HUES6 (cell line): ENCODE measurements at regions not wholly inside any gene's neighbourhood (a gene's known extent, or its start where the extent isn't known, plus 50 kb on each side); places are given as distances from the start of the nearest gene placed in this dataset.
"Not testable (repeated sequence)": the region's sequence is repeated elsewhere in the genome, so short reads cannot be mapped to it uniquely, and the experiment has no call there.

ENCODE experiments used
- H3K27ac ChIP-seq: 2 replicates; pipeline ENCODE4 v1.7.0; 2013; ENCODE audit warnings: low read depth, mild to moderate bottlenecking, low read length, inconsistent platforms
- H3K27me3 ChIP-seq: 2 replicates; pipeline ENCODE4 v1.6.1; 2013; ENCODE audit warnings: low read length; ENCODE audit not compliant: control insufficient read depth, insufficient read depth
- H3K36me3 ChIP-seq: 2 replicates; pipeline ENCODE4 v1.6.1; 2013; ENCODE audit warnings: low read length; ENCODE audit not compliant: control insufficient read depth, insufficient read depth
- H3K4me1 ChIP-seq: 2 replicates; pipeline ENCODE4 v1.6.1; 2013; ENCODE audit warnings: low read length; ENCODE audit not compliant: control insufficient read depth, insufficient read depth
- H3K4me3 ChIP-seq: 2 replicates; pipeline ENCODE4 v1.5.1; 2013; ENCODE audit warnings: low read depth, low read length
- H3K9ac ChIP-seq: one replicate; pipeline ENCODE4 v1.6.1; 2013; ENCODE audit warnings: mild to moderate bottlenecking, low read length
- H3K9me3 ChIP-seq: 2 replicates; pipeline ENCODE4 v1.6.1; 2013; ENCODE audit warnings: low read depth, low read length; ENCODE audit not compliant: control insufficient read depth, insufficient read depth

GRCh38 chr1:73727036-73727435, 470.9 kb downstream of the LRRIQ3 start:
- H3K9ac ChIP-seq, result no peak overlapping the region
- no peak overlapping the region for H3K4me3 ChIP-seq
- H3K27ac ChIP-seq, result no peak overlapping the region
- H3K9me3 ChIP-seq, result no peaks in the 10 kb centered on the region
- no peaks in the 10 kb centered on the region for H3K27me3 ChIP-seq
- H3K36me3 ChIP-seq, result no peaks in the 10 kb centered on the region
- H3K4me1 ChIP-seq, result no peaks in the 10 kb centered on the region

GRCh38 chr1:73722055-73722454, 475.9 kb downstream of the LRRIQ3 start:
- Histone ChIP-seq H3K27ac (no peak overlapping the region), H3K27me3 (no peaks in the 10 kb centered on the region), H3K4me3 (no peak overlapping the region), H3K9me3 (no peaks in the 10 kb centered on the region), H3K9ac (no peak overlapping the region), H3K4me1 (no peaks in the 10 kb centered on the region), H3K36me3 (no peaks in the 10 kb centered on the region)

- no peaks in the 10 kb centered on the region for H3K27me3 ChIP-seq
- H3K36me3 ChIP-seq, result no peaks in the 10 kb centered on the region
- H3K27ac ChIP-seq, result no peak overlapping the region
- no peaks in the 10 kb centered on the region for H3K4me1 ChIP-seq
- no peak overlapping the region for H3K4me3 ChIP-seq
- H3K9ac ChIP-seq, result no peak overlapping the region
- no peaks in the 10 kb centered on the region for H3K9me3 ChIP-seq
Observed at GRCh38 chr1:73717976-73718375, 480.0 kb downstream of the LRRIQ3 start.

GRCh38 chr1:73711089-73711488, 486.9 kb downstream of the LRRIQ3 start:
- no peaks in the 10 kb centered on the region for H3K9me3 ChIP-seq
- H3K4me3 ChIP-seq, result no peak overlapping the region
- no peaks in the 10 kb centered on the region; the same call in 1 of the 2 replicates for H3K4me1 ChIP-seq
- H3K36me3 ChIP-seq, result no peaks in the 10 kb centered on the region
- H3K27ac ChIP-seq, result no peak overlapping the region
- no peak overlapping the region for H3K9ac ChIP-seq
- no peaks in the 10 kb centered on the region for H3K27me3 ChIP-seq

GRCh38 chr1:73701826-73702225, 496.1 kb downstream of the LRRIQ3 start:
- Histone ChIP-seq H3K9me3 (no peaks in the 10 kb centered on the region), H3K9ac (no peak overlapping the region), H3K27ac (no peak overlapping the region), H3K4me1 (0 out of 2 replicates have a peak, but pooled peaks cover 3% of the 10 kb centered on the region), H3K36me3 (no peaks in the 10 kb centered on the region), H3K27me3 (no peaks in the 10 kb centered on the region), H3K4me3 (no peak overlapping the region)

GRCh38 chr1:73676186-73676585, 521.8 kb downstream of the LRRIQ3 start:
- H3K4me3 ChIP-seq, result no peak overlapping the region
- H3K9me3 ChIP-seq, result no peaks in the 10 kb centered on the region
- H3K27me3 ChIP-seq, result no peaks in the 10 kb centered on the region
- H3K9ac ChIP-seq, result no peak overlapping the region
- H3K4me1 ChIP-seq, result no peaks in the 10 kb centered on the region
- H3K27ac ChIP-seq, result no peak overlapping the region
- no peaks in the 10 kb centered on the region for H3K36me3 ChIP-seq

GRCh38 chr1:73674945-73675561, 522.9 kb downstream of the LRRIQ3 start:
- H3K27me3 ChIP-seq, result no peaks in the 10 kb centered on the region
- H3K27ac ChIP-seq, result no peak overlapping the region
- H3K9me3 ChIP-seq, result no peaks in the 10 kb centered on the region
- no peak overlapping the region for H3K9ac ChIP-seq
- no peak overlapping the region for H3K4me3 ChIP-seq
- H3K4me1 ChIP-seq, result no peaks in the 10 kb centered on the region
- H3K36me3 ChIP-seq, result no peaks in the 10 kb centered on the region

- H3K9ac ChIP-seq, result no peak overlapping the region
- no peaks in the 10 kb centered on the region for H3K4me1 ChIP-seq
- no peaks in the 10 kb centered on the region for H3K9me3 ChIP-seq
- no peaks in the 10 kb centered on the region for H3K36me3 ChIP-seq
- H3K27ac ChIP-seq, result no peak overlapping the region
- H3K4me3 ChIP-seq, result no peak overlapping the region
- no peaks in the 10 kb centered on the region for H3K27me3 ChIP-seq
Observed at GRCh38 chr1:73673971-73674370, 524.0 kb downstream of the LRRIQ3 start.

- no peak overlapping the region for H3K27ac ChIP-seq
- no peak overlapping the region for H3K4me3 ChIP-seq
- H3K27me3 ChIP-seq, result no peaks in the 10 kb centered on the region
Observed at GRCh38 chr1:73671530-73671929, 526.4 kb downstream of the LRRIQ3 start.

GRCh38 chr1:73667959-73668358, 530.0 kb downstream of the LRRIQ3 start:
- H3K4me1 ChIP-seq, H3K27ac ChIP-seq, H3K27me3 ChIP-seq, H3K36me3 ChIP-seq, H3K4me3 ChIP-seq, H3K9ac ChIP-seq: not testable (repeated sequence)
- H3K9me3 ChIP-seq, result peaks cover 10% of the 10 kb centered on the region

More at GRCh38 chr1:73671530-73671929, 526.4 kb downstream of the LRRIQ3 start:
- Histone ChIP-seq H3K36me3 (no peaks in the 10 kb centered on the region), H3K9ac (no peak overlapping the region), H3K4me1 (no peaks in the 10 kb centered on the region), H3K9me3 (peaks cover 10% of the 10 kb centered on the region)

- no peak overlapping the region for H3K9ac ChIP-seq
- no peaks in the 10 kb centered on the region for H3K36me3 ChIP-seq
- H3K27ac ChIP-seq, result no peak overlapping the region
- H3K4me3 ChIP-seq, result no peak overlapping the region
- peaks cover 8% of the 10 kb centered on the region; the same call in 1 of the 2 replicates for H3K9me3 ChIP-seq
- H3K27me3 ChIP-seq, result no peaks in the 10 kb centered on the region
- no peaks in the 10 kb centered on the region for H3K4me1 ChIP-seq
Observed at GRCh38 chr1:73662526-73662925, 535.5 kb downstream of the LRRIQ3 start.
